Neural cell (in vitro differentiated cells): ENCODE measurements at regions not wholly inside any gene's neighbourhood (a gene's known extent, or its start where the extent isn't known, plus 50 kb on each side); places are given as distances from the start of the nearest gene placed in this dataset.

ENCODE experiments used
- H2AFZ ChIP-seq: fragments of 200-600, 300-800 bp; sonication (generic), shearing (Covaris generic); 2 replicates; pipeline ENCODE4 v1.6.0; 2014; ENCODE audit warnings: low read depth, mild to moderate bottlenecking, antibody characterized with exemption, low read length, moderate library complexity
- H3F3A ChIP-seq: fragments of 200-600 bp; shearing (Covaris generic); 2 replicates; pipeline ENCODE4 v1.6.1; 2016; ENCODE audit warnings: mild to moderate bottlenecking, moderate library complexity, mixed read lengths, antibody characterized with exemption, low read length; ENCODE audit not compliant: insufficient read depth, poor library complexity, severe bottlenecking
- H3K27ac ChIP-seq: fragments of 200-600, 300-800 bp; sonication (generic), shearing (Covaris generic); 2 replicates; pipeline ENCODE4 v1.5.1; 2014; ENCODE audit warnings: mild to moderate bottlenecking, low read length, moderate library complexity
- H3K27me3 ChIP-seq: fragments of 300-800, 200-600 bp; sonication (generic), shearing (Covaris generic); 2 replicates; pipeline ENCODE4 v1.6.0; 2014; ENCODE audit warnings: mild to moderate bottlenecking, low read depth, low read length, moderate library complexity; ENCODE audit not compliant: insufficient read depth
- H3K36me3 ChIP-seq: fragments of 300-800, 200-600 bp; sonication (generic), shearing (Covaris generic); 2 replicates; pipeline ENCODE4 v1.5.1; 2014; ENCODE audit warnings: mild to moderate bottlenecking, antibody characterized with exemption, low read length, moderate library complexity; ENCODE audit not compliant: insufficient read depth
- H3K4me2 ChIP-seq: fragments of 300-800, 200-600 bp; sonication (generic), shearing (Covaris generic); 2 replicates; pipeline ENCODE4 v1.6.0; 2014; ENCODE audit warnings: mild to moderate bottlenecking, low read length
- H3K4me3 ChIP-seq: fragments of 300-800, 200-600 bp; sonication (generic), shearing (Covaris generic); 2 replicates; pipeline ENCODE4 v1.5.1; 2014; ENCODE audit warnings: mild to moderate bottlenecking, low read length, moderate library complexity
- H3K79me2 ChIP-seq: fragments of 200-600 bp; shearing (Covaris generic); replicated peaks from 2 replicates; pipeline ENCODE4 v1.6.0; 2014; ENCODE audit warnings: mild to moderate bottlenecking, low read length, moderate library complexity; ENCODE audit not compliant: insufficient read depth
- H3K9ac ChIP-seq: fragments of 300-800, 200-600 bp; sonication (generic), shearing (Covaris generic); 2 replicates; pipeline ENCODE4 v1.6.1; 2016; ENCODE audit warnings: mild to moderate bottlenecking, low read length, mixed read lengths
- H3K9me2 ChIP-seq: fragments of 200-600 bp; shearing (Covaris generic); 2 replicates; pipeline ENCODE4 v1.6.1; 2016; ENCODE audit warnings: mild to moderate bottlenecking, low read length, mixed read lengths; ENCODE audit not compliant: insufficient read depth
- H3K9me3 ChIP-seq: fragments of 200-600, 300-800 bp; sonication (generic), shearing (Covaris generic); 2 replicates; pipeline ENCODE4 v1.6.1; 2016; ENCODE audit warnings: mild to moderate bottlenecking, mixed run types, low read length, moderate library complexity, mixed read lengths
- H4K20me1 ChIP-seq: fragments of 200-600 bp; shearing (Covaris generic); 2 replicates; pipeline ENCODE4 v1.6.1; 2016; ENCODE audit warnings: mild to moderate bottlenecking, mixed run types; ENCODE audit not compliant: insufficient read depth
- CTCF ChIP-seq: fragments of 450-650 bp; IDR thresholded peaks from 2 replicates; pipeline ENCODE4 v1.5.1; 2014; ENCODE audit warnings: antibody characterized with exemption, mild to moderate bottlenecking, moderate library complexity; ENCODE audit not compliant: poor library complexity, severe bottlenecking
- EP300 ChIP-seq: fragments of 450-650 bp; conservative IDR thresholded peaks from 2 replicates; pipeline ENCODE4 v1.6.1; 2014; ENCODE audit warnings: antibody characterized with exemption, mild to moderate bottlenecking, moderate library complexity; ENCODE audit not compliant: poor library complexity, severe bottlenecking
- EZH2 ChIP-seq: fragments of 200-600, 300-800 bp; shearing (Covaris generic), sonication (generic); IDR thresholded peaks from 2 replicates; pipeline ENCODE4 v1.6.1; 2014; ENCODE audit warnings: antibody characterized with exemption, low read length, borderline replicate concordance, mild to moderate bottlenecking; ENCODE audit not compliant: insufficient read depth, poor library complexity, severe bottlenecking
- MXI1 ChIP-seq: fragments of 450-650 bp; conservative IDR thresholded peaks from 2 replicates; pipeline ENCODE4 v1.6.1; 2014; ENCODE audit warnings: antibody characterized with exemption, mild to moderate bottlenecking; ENCODE audit not compliant: poor library complexity, severe bottlenecking
- POLR2AphosphoS5 ChIP-seq: IDR thresholded peaks from 2 replicates; pipeline ENCODE4 v1.6.1; 2012
- RAD21 ChIP-seq: fragments of 450-650 bp; conservative IDR thresholded peaks from 2 replicates; pipeline ENCODE4 v1.6.1; 2014; ENCODE audit warnings: antibody characterized with exemption, mild to moderate bottlenecking, moderate library complexity
- REST ChIP-seq: IDR thresholded peaks from 2 replicates; pipeline ENCODE4 v1.6.1; 2012; ENCODE audit warnings: borderline replicate concordance
- SMC3 ChIP-seq: fragments of 450-650 bp; conservative IDR thresholded peaks from 2 replicates; pipeline ENCODE4 v1.6.1; 2014; ENCODE audit warnings: antibody characterized with exemption, mild to moderate bottlenecking, moderate library complexity; ENCODE audit not compliant: poor library complexity
- TAF1 ChIP-seq: IDR thresholded peaks from 2 replicates; pipeline ENCODE4 v1.6.1; 2012; ENCODE audit warnings: low read depth

- no peak overlapping the region for H3K4me3 ChIP-seq
- H3K79me2 ChIP-seq = no peaks in the 10 kb centered on the region
- no peak overlapping the region for H3K4me2 ChIP-seq
- H3K36me3 ChIP-seq = no peaks in the 10 kb centered on the region
- H3K27me3 ChIP-seq = no peaks in the 10 kb centered on the region
- no peak overlapping the region for H2AFZ ChIP-seq
- H3K27ac ChIP-seq = no peak overlapping the region
- TF ChIP-seq RAD21 (no peak), EZH2 (no peak), REST (no peak), POLR2AphosphoS5 (no peak), SMC3 (no peak), TAF1 (no peak), MXI1 (no peak), CTCF (no peak), EP300 (no peak)
- H3K9me2 ChIP-seq = no peaks in the 10 kb centered on the region
- no peak overlapping the region for H3K9ac ChIP-seq
- H4K20me1 ChIP-seq = no peaks in the 10 kb centered on the region
- no peaks in the 10 kb centered on the region for H3F3A ChIP-seq
- no peaks in the 10 kb centered on the region for H3K9me3 ChIP-seq
Measured at GRCh38 chr6:151716526-151716932, 91.0 kb upstream of the ESR1 start.

GRCh38 chr6:151719070-151719469, 88.4 kb upstream of the ESR1 start:
- Histone ChIP-seq H3K9me2 (no peaks in the 10 kb centered on the region), H3K27ac (no peak overlapping the region), H3K4me3 (no peak overlapping the region), H3K79me2 (no peaks in the 10 kb centered on the region), H3K36me3 (no peaks in the 10 kb centered on the region), H4K20me1 (no peaks in the 10 kb centered on the region), H3K4me2 (no peak overlapping the region), H2AFZ (no peak overlapping the region), H3F3A (no peaks in the 10 kb centered on the region), H3K27me3 (no peaks in the 10 kb centered on the region), H3K9ac (no peak overlapping the region), H3K9me3 (no peaks in the 10 kb centered on the region)
- no peak for TF ChIP-seq RAD21
- no peak for TF ChIP-seq SMC3
- no peak for TF ChIP-seq TAF1
- TF ChIP-seq CTCF = no peak
- no peak for TF ChIP-seq EP300
- TF ChIP-seq POLR2AphosphoS5 = no peak
- TF ChIP-seq MXI1 = no peak
- TF ChIP-seq EZH2 = no peak
- no peak for TF ChIP-seq REST
